ENCODE measurements at regions not wholly inside any gene's neighbourhood (a gene's known extent, or its start where the extent isn't known, plus 50 kb on each side); places are given as distances from the start of the nearest gene placed in this dataset.

DNA sequence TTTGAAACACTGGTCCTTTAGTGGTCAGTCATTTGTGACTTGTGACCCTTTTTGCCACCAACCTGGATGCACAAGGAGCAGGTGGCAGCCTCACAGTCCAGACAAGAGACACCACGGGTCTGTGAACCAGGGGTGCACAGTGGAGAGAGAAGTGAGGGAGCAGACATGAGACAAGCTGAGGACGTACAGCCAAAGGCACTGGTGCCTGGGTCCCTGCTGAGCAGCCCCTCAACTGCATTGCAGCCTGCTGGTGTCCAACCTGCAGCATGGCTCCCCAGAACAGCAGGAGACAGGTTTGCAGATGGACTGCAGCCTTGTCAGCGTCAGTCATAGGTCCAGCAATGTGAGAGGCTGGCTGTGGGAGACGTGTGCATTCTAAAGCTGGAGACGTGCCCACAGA, 124.2 kb upstream of the FSTL4 start:
- H3K4me3 ChIP-seq (ENCODE audit: low read length in 2 of 2), result no peak overlapping the region
- H3K4me1 ChIP-seq (ENCODE audit: control insufficient read depth in 2 of 2, insufficient read depth in 2 of 2, low read length in 2 of 2), result no peaks in the 10 kb centered on the region
- H3K27ac ChIP-seq (ENCODE audit: low read depth in 2 of 2, low read length in 2 of 2), result no peak overlapping the region
- H3K9me3 ChIP-seq (ENCODE audit: control insufficient read depth in 2 of 2, low read length in 2 of 2), result no peaks in the 10 kb centered on the region
- H3K9ac ChIP-seq (ENCODE audit: low read depth in 1 of 2, low read length in 2 of 2), result no peak overlapping the region
- no peaks in the 10 kb centered on the region for H3K27me3 ChIP-seq (ENCODE audit: control insufficient read depth in 2 of 2, insufficient read depth in 2 of 2, low read length in 2 of 2)
- H3K36me3 ChIP-seq (ENCODE audit: control insufficient read depth in 2 of 2, insufficient read depth in 2 of 2, low read length in 2 of 2), result no peaks in the 10 kb centered on the region

DNA sequence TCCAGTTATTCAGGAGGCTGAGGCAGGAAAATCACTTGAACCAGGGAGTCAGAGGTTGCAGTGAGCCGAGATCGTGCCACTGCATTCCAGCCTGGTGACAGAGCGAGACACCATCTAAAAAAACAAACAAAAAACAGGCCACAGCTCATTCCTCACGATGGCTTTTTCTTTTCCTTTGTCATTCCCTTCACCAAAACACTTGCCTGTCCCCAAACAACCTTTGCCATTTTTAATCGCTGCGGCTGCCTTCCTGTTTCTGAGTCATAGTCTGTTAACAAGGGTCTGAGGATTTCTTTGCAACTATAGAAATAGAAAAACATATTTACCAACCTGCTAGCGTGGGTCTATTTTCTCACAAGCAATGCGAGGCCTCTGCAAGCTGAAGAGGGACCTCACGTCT, 123.0 kb upstream of the FSTL4 start:
- H3K27ac ChIP-seq (ENCODE audit: low read depth in 2 of 2, low read length in 2 of 2), result no peak overlapping the region

DNA sequence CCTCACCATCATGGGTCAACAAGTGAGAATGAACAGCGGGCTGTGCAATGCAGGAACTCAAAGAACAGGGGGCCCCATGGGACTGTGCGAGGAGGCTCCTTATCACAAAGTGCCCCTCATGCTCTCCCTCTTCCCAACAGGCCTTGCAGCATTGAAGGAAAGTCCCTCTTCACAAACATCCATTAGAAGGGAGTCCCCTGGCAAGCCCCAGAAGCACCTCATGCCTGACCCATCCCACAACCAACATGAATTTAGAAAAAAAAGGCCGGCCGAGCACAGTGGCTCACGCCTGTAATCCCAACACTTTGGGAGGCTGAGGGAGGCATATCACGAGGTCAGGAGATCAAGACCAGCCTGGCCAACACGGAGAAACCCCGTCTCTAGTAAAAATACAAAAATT, 122.6 kb upstream of the FSTL4 start:
- Histone ChIP-seq H3K27me3 (ENCODE audit: control insufficient read depth in 2 of 2, insufficient read depth in 2 of 2, low read length in 2 of 2) (no peaks in the 10 kb centered on the region), H3K36me3 (ENCODE audit: control insufficient read depth in 2 of 2, insufficient read depth in 2 of 2, low read length in 2 of 2) (no peaks in the 10 kb centered on the region), H3K9ac (ENCODE audit: low read depth in 1 of 2, low read length in 2 of 2) (no peak overlapping the region), H3K27ac (ENCODE audit: low read depth in 2 of 2, low read length in 2 of 2) (no peak overlapping the region), H3K4me1 (ENCODE audit: control insufficient read depth in 2 of 2, insufficient read depth in 2 of 2, low read length in 2 of 2) (no peaks in the 10 kb centered on the region), H3K4me3 (ENCODE audit: low read length in 2 of 2) (no peak overlapping the region), H3K9me3 (ENCODE audit: control insufficient read depth in 2 of 2, low read length in 2 of 2) (peaks cover 0 to 2% of the 10 kb centered on the region in 2 donors)

More for the DNA sequence above, 123.0 kb upstream of the FSTL4 start:
- no peaks in the 10 kb centered on the region for H3K4me1 ChIP-seq (ENCODE audit: control insufficient read depth in 2 of 2, insufficient read depth in 2 of 2, low read length in 2 of 2)
- peaks cover 0 to 2% of the 10 kb centered on the region in 2 donors for H3K9me3 ChIP-seq (ENCODE audit: control insufficient read depth in 2 of 2, low read length in 2 of 2)
- no peaks in the 10 kb centered on the region for H3K36me3 ChIP-seq (ENCODE audit: control insufficient read depth in 2 of 2, insufficient read depth in 2 of 2, low read length in 2 of 2)
- H3K9ac ChIP-seq (ENCODE audit: low read depth in 1 of 2, low read length in 2 of 2), result no peak overlapping the region
- no peak overlapping the region for H3K4me3 ChIP-seq (ENCODE audit: low read length in 2 of 2)
- no peaks in the 10 kb centered on the region for H3K27me3 ChIP-seq (ENCODE audit: control insufficient read depth in 2 of 2, insufficient read depth in 2 of 2, low read length in 2 of 2)

DNA sequence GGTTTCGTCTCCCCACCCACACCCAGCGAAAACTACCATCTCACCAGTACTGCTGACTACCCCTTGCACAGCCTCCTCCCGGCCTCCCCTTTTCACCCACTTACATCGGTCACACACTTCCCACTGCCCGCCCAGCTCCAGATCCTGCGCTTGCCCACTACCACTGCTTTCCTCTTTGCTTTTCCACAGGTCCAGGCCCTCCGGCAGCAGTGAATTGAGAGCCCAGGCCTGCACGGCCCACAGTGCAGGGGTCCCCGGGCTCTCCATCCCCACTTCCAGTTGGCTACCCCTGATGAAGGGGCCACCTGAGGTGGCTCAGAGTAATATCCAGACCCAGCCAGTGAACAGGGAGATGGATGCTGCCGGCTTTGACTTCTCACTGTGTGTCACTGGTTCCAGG, 120.2 kb upstream of the FSTL4 start:
- Histone ChIP-seq H3K9ac (ENCODE audit: low read depth in 1 of 2, low read length in 2 of 2) (no peak overlapping the region), H3K9me3 (ENCODE audit: control insufficient read depth in 2 of 2, low read length in 2 of 2) (peaks cover 0 to 2% of the 10 kb centered on the region in 2 donors), H3K27me3 (ENCODE audit: control insufficient read depth in 2 of 2, insufficient read depth in 2 of 2, low read length in 2 of 2) (no peaks in the 10 kb centered on the region)

DNA sequence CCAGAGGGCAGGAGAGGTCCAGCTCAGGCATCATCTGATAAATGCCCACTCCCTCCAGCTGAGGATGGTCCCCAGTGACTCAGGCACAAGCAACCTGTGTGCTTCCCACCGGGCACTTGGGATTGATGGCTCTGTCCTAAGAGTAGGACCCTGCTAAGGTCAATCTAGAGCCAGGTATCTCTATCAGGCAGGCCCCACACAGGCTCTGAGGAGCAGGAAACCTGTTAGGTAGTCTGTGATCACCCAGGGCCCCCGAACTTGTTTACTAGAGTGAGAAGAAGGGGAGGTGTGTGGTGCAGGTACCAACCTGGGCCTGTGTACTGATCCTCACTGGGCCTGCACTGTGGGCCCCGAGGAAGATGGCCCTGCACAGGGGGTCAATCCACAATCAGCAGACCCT, 119.6 kb upstream of the FSTL4 start:
- Histone ChIP-seq H3K4me1 (ENCODE audit: control insufficient read depth in 2 of 2, insufficient read depth in 2 of 2, low read length in 2 of 2) (no peaks in the 10 kb centered on the region), H3K36me3 (ENCODE audit: control insufficient read depth in 2 of 2, insufficient read depth in 2 of 2, low read length in 2 of 2) (no peaks in the 10 kb centered on the region), H3K27ac (ENCODE audit: low read depth in 2 of 2, low read length in 2 of 2) (no peak overlapping the region), H3K4me3 (ENCODE audit: low read length in 2 of 2) (no peak overlapping the region), H3K9me3 (ENCODE audit: control insufficient read depth in 2 of 2, low read length in 2 of 2) (peaks cover 0 to 2% of the 10 kb centered on the region in 2 donors), H3K27me3 (ENCODE audit: control insufficient read depth in 2 of 2, insufficient read depth in 2 of 2, low read length in 2 of 2) (no peaks in the 10 kb centered on the region), H3K9ac (ENCODE audit: low read depth in 1 of 2, low read length in 2 of 2) (no peak overlapping the region)

More for the DNA sequence above, 120.2 kb upstream of the FSTL4 start:
- Histone ChIP-seq H3K27ac (ENCODE audit: low read depth in 2 of 2, low read length in 2 of 2) (no peak overlapping the region), H3K4me3 (ENCODE audit: low read length in 2 of 2) (no peak overlapping the region), H3K4me1 (ENCODE audit: control insufficient read depth in 2 of 2, insufficient read depth in 2 of 2, low read length in 2 of 2) (no peaks in the 10 kb centered on the region), H3K36me3 (ENCODE audit: control insufficient read depth in 2 of 2, insufficient read depth in 2 of 2, low read length in 2 of 2) (no peaks in the 10 kb centered on the region)

DNA sequence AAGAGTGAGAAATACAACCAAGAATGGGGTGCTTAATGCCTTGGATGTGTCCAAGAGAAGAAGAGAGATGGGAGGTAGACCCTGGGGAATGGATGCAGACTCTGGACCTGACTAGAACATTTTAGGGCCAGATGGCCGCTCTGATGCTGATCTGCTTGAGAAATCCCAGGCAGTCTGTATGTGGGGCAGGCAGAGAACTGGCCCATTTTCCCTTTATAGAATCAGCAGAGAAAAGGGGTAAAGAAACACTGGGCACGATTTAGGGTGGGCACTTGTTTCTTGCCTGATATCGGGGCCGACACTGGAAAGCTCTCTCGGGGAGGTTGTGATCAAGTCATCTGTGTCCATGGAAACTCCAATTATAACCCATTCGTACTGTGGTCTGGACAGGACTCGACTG, 118.5 kb upstream of the FSTL4 start:
- H3K4me1 ChIP-seq (ENCODE audit: control insufficient read depth in 2 of 2, insufficient read depth in 2 of 2, low read length in 2 of 2), result no peaks in the 10 kb centered on the region
- H3K27me3 ChIP-seq (ENCODE audit: control insufficient read depth in 2 of 2, insufficient read depth in 2 of 2, low read length in 2 of 2), result no peaks in the 10 kb centered on the region
- no peak overlapping the region for H3K9ac ChIP-seq (ENCODE audit: low read depth in 1 of 2, low read length in 2 of 2)
- no peak overlapping the region for H3K27ac ChIP-seq (ENCODE audit: low read depth in 2 of 2, low read length in 2 of 2)
- H3K4me3 ChIP-seq (ENCODE audit: low read length in 2 of 2), result no peak overlapping the region
- peaks cover 0 to 2% of the 10 kb centered on the region in 2 donors for H3K9me3 ChIP-seq (ENCODE audit: control insufficient read depth in 2 of 2, low read length in 2 of 2)
- no peaks in the 10 kb centered on the region for H3K36me3 ChIP-seq (ENCODE audit: control insufficient read depth in 2 of 2, insufficient read depth in 2 of 2, low read length in 2 of 2)

DNA sequence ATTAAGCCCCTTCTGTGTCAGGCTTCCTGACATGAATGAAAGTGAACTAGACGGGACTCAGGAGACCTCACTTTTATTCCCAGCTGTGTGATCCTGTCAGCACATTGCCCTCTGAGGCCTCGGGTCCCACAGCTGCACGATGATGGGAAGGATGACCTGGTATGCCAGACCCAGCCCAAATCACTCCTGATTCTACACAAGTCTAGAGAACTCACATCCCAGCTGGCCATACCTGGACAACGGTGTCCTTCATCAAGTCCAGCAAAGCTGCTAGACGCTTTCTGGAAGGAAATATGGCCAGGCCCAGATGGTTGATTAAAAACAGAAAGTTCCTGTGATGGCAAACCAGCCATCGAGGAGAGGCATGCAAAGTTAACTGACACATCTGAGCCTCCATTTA, 118.0 kb upstream of the FSTL4 start:
- Histone ChIP-seq H3K27me3 (ENCODE audit: control insufficient read depth in 2 of 2, insufficient read depth in 2 of 2, low read length in 2 of 2) (no peaks in the 10 kb centered on the region), H3K9me3 (ENCODE audit: control insufficient read depth in 2 of 2, low read length in 2 of 2) (peaks cover 0 to 2% of the 10 kb centered on the region in 2 donors), H3K36me3 (ENCODE audit: control insufficient read depth in 2 of 2, insufficient read depth in 2 of 2, low read length in 2 of 2) (no peaks in the 10 kb centered on the region), H3K4me1 (ENCODE audit: control insufficient read depth in 2 of 2, insufficient read depth in 2 of 2, low read length in 2 of 2) (no peaks in the 10 kb centered on the region), H3K4me3 (ENCODE audit: low read length in 2 of 2) (no peak overlapping the region), H3K9ac (ENCODE audit: low read depth in 1 of 2, low read length in 2 of 2) (no peak overlapping the region), H3K27ac (ENCODE audit: low read depth in 2 of 2, low read length in 2 of 2) (no peak overlapping the region)

DNA sequence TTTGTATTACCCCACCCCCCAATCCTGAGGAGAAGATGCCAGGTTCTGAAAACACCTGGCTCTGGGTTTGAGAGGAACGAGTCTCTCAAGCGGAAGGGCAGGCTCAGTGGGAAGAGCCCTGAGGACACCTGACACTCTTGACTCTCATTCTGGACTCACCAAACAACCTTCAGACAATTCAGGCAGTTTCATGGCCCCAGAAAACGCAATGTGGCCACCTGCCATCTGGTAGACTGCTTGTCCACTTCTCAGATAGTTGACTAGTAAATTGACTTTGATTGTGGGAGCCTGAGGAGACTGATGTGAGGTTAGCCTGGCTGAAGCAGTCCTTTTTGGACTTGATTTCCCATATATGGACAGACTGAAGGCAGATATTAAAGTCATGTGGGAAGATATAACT, 117.5 kb upstream of the FSTL4 start:
- Histone ChIP-seq H3K4me3 (ENCODE audit: low read length in 2 of 2) (no peak overlapping the region), H3K9ac (ENCODE audit: low read depth in 1 of 2, low read length in 2 of 2) (no peak overlapping the region), H3K9me3 (ENCODE audit: control insufficient read depth in 2 of 2, low read length in 2 of 2) (peaks cover 0 to 2% of the 10 kb centered on the region in 2 donors), H3K36me3 (ENCODE audit: control insufficient read depth in 2 of 2, insufficient read depth in 2 of 2, low read length in 2 of 2) (no peaks in the 10 kb centered on the region), H3K27me3 (ENCODE audit: control insufficient read depth in 2 of 2, insufficient read depth in 2 of 2, low read length in 2 of 2) (peaks cover 0 to under 1% of the 10 kb centered on the region in 2 donors), H3K4me1 (ENCODE audit: control insufficient read depth in 2 of 2, insufficient read depth in 2 of 2, low read length in 2 of 2) (no peaks in the 10 kb centered on the region), H3K27ac (ENCODE audit: low read depth in 2 of 2, low read length in 2 of 2) (no peak overlapping the region)

DNA sequence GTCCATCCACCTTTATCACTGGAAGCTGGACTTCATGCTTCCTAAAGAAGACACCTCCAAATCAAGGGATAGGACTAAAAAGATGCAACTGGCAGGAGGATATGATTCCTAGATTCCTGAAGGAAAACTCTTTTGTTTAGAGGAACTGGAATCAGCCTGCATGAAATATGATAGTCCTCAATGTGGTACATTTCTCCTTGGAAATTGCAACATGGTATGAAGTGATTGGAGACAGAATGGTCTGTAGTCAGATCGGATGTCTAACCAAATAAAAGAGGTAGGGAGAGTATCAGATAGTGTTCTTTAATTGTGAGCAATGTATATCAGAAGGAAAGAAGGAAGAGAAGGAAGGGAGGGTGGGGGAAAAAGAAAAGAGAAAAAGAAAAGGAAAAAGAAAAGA, 116.1 kb upstream of the FSTL4 start:
- Histone ChIP-seq H3K4me1 (ENCODE audit: control insufficient read depth in 2 of 2, insufficient read depth in 2 of 2, low read length in 2 of 2) (no peaks in the 10 kb centered on the region), H3K4me3 (ENCODE audit: low read length in 2 of 2) (no peak overlapping the region), H3K9ac (ENCODE audit: low read depth in 1 of 2, low read length in 2 of 2) (no peak overlapping the region), H3K27ac (ENCODE audit: low read depth in 2 of 2, low read length in 2 of 2) (no peak overlapping the region), H3K36me3 (ENCODE audit: control insufficient read depth in 2 of 2, insufficient read depth in 2 of 2, low read length in 2 of 2) (no peaks in the 10 kb centered on the region), H3K9me3 (ENCODE audit: control insufficient read depth in 2 of 2, low read length in 2 of 2) (peaks cover 0 to 2% of the 10 kb centered on the region in 2 donors), H3K27me3 (ENCODE audit: control insufficient read depth in 2 of 2, insufficient read depth in 2 of 2, low read length in 2 of 2) (peaks cover 0 to 3% of the 10 kb centered on the region in 2 donors)

DNA sequence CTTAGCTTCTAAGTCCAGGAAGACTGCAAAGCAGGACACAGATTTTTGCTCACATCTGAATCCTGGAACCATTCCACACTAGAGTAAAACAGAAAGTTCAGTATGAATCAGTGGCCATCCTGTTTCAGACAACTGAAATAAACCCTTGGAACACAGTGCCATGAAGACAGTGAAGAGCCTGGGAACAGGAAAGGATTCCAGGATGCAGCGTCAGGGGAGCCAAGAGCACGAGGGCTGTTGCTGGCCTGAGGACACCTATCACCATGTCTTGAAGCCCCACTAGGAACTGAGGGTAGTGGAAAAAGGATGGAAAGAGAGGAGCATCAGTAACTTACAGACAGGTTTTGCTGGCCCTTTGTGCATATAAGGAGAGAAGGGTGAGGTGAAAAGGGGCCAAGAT, 115.3 kb upstream of the FSTL4 start:
- Histone ChIP-seq H3K27me3 (ENCODE audit: control insufficient read depth in 2 of 2, insufficient read depth in 2 of 2, low read length in 2 of 2) (peaks cover 0 to 3% of the 10 kb centered on the region in 2 donors), H3K9ac (ENCODE audit: low read depth in 1 of 2, low read length in 2 of 2) (no peak overlapping the region), H3K27ac (ENCODE audit: low read depth in 2 of 2, low read length in 2 of 2) (no peak overlapping the region), H3K4me3 (ENCODE audit: low read length in 2 of 2) (no peak overlapping the region), H3K36me3 (ENCODE audit: control insufficient read depth in 2 of 2, insufficient read depth in 2 of 2, low read length in 2 of 2) (no peaks in the 10 kb centered on the region), H3K4me1 (ENCODE audit: control insufficient read depth in 2 of 2, insufficient read depth in 2 of 2, low read length in 2 of 2) (no peaks in the 10 kb centered on the region), H3K9me3 (ENCODE audit: control insufficient read depth in 2 of 2, low read length in 2 of 2) (peaks cover 0 to 2% of the 10 kb centered on the region in 2 donors)

Data from mucosa of rectum (tissue), 2 donors.